H9 (cell line): ENCODE measurements at regions not wholly inside any gene's neighbourhood (a gene's known extent, or its start where the extent isn't known, plus 50 kb on each side); places are given as distances from the start of the nearest gene placed in this dataset.

Experiments used
- DNase-seq: peaks from one replicate; pipeline ENCODE4 v3.0.0-alpha.2; 2017
- H2AFZ ChIP-seq: one replicate; pipeline ENCODE4 v1.6.1; 2013; ENCODE audit warnings: mild to moderate bottlenecking, low read length, control low read depth, moderate library complexity
- H2AK5ac ChIP-seq: 2 replicates; pipeline ENCODE4 v1.6.1; 2013; ENCODE audit warnings: low read length, control low read depth, mixed read lengths; ENCODE audit not compliant: insufficient read length
- H2BK120ac ChIP-seq: one replicate; pipeline ENCODE4 v1.6.1; 2013; ENCODE audit warnings: low read depth, mild to moderate bottlenecking, low read length, control low read depth, inconsistent platforms; ENCODE audit not compliant: poor library complexity, severe bottlenecking
- H2BK12ac ChIP-seq: 2 replicates; pipeline ENCODE4 v1.6.1; 2013; ENCODE audit warnings: low read length, control low read depth, mixed read lengths, low read depth; ENCODE audit not compliant: insufficient read length
- H2BK15ac ChIP-seq: 2 replicates; pipeline ENCODE4 v1.6.1; 2013; ENCODE audit warnings: low read depth, low read length, control low read depth
- H2BK20ac ChIP-seq: one replicate; pipeline ENCODE4 v1.6.1; 2013; ENCODE audit warnings: low read depth, mild to moderate bottlenecking, low read length, control low read depth, inconsistent platforms; ENCODE audit not compliant: poor library complexity, severe bottlenecking
- H2BK5ac ChIP-seq: 2 replicates; pipeline ENCODE4 v1.6.1; 2013; ENCODE audit warnings: low read length, control low read depth, mixed read lengths; ENCODE audit not compliant: insufficient read length
- H3K14ac ChIP-seq: 2 replicates; pipeline ENCODE4 v1.6.1; 2013; ENCODE audit warnings: low read length, control low read depth; ENCODE audit not compliant: insufficient read depth
- H3K18ac ChIP-seq: 2 replicates; pipeline ENCODE4 v1.6.1; 2013; ENCODE audit warnings: low read depth, mild to moderate bottlenecking, mixed read lengths, low read length, control low read depth; ENCODE audit not compliant: insufficient read length
- H3K23ac ChIP-seq: 2 replicates; pipeline ENCODE4 v1.6.1; 2013; ENCODE audit warnings: low read length, control low read depth, mixed read lengths, low read depth; ENCODE audit not compliant: insufficient read length
- H3K23me2 ChIP-seq: 2 replicates; pipeline ENCODE4 v1.6.1; 2013; ENCODE audit warnings: low read depth, mild to moderate bottlenecking, mixed read lengths, low read length, control low read depth; ENCODE audit not compliant: insufficient read length, poor library complexity, severe bottlenecking
- H3K27ac ChIP-seq: 2 replicates; pipeline ENCODE4 v1.5.1; 2013; ENCODE audit warnings: low read length, control low read depth, mixed read lengths, low read depth; ENCODE audit not compliant: insufficient read length
- H3K27me3 ChIP-seq: 2 replicates; pipeline ENCODE4 v1.6.1; 2013; ENCODE audit warnings: low read length, control low read depth, inconsistent platforms; ENCODE audit not compliant: insufficient read depth
- H3K4ac ChIP-seq: 2 replicates; pipeline ENCODE4 v1.6.1; 2013; ENCODE audit warnings: low read depth, mild to moderate bottlenecking, control low read depth, inconsistent platforms, low read length, moderate library complexity
- H3K4me1 ChIP-seq: 2 replicates; pipeline ENCODE4 v1.6.1; 2013; ENCODE audit warnings: low read length, control low read depth, inconsistent platforms; ENCODE audit not compliant: insufficient read depth
- H3K4me2 ChIP-seq: 2 replicates; pipeline ENCODE4 v1.6.1; 2013; ENCODE audit warnings: low read length, control low read depth, mixed read lengths; ENCODE audit not compliant: insufficient read length, insufficient read depth
- H3K56ac ChIP-seq: 2 replicates; pipeline ENCODE4 v1.6.1; 2013; ENCODE audit warnings: low read depth, mild to moderate bottlenecking, mixed read lengths, low read length, control low read depth; ENCODE audit not compliant: insufficient read length
- H3K79me1 ChIP-seq: 2 replicates; pipeline ENCODE4 v1.6.1; 2013; ENCODE audit warnings: low read depth, mild to moderate bottlenecking, moderate library complexity, low read length, control low read depth, inconsistent platforms; ENCODE audit not compliant: insufficient read depth, poor library complexity, severe bottlenecking
- H3K79me2 ChIP-seq: 2 replicates; pipeline ENCODE4 v1.6.1; 2013; ENCODE audit warnings: low read length, control low read depth, inconsistent platforms; ENCODE audit not compliant: insufficient read depth
- H3K9ac ChIP-seq: 2 replicates; pipeline ENCODE4 v1.6.1; 2013; ENCODE audit warnings: low read length, control low read depth, mixed read lengths; ENCODE audit not compliant: insufficient read length; ENCODE audit errors: extremely low read depth
- H3K9me3 ChIP-seq: one replicate; pipeline ENCODE4 v1.6.1; 2013; ENCODE audit warnings: low read depth, low read length, inconsistent platforms; ENCODE audit not compliant: control insufficient read depth
- H3T11ph ChIP-seq: one replicate; pipeline ENCODE4 v1.6.1; 2013; ENCODE audit warnings: mild to moderate bottlenecking, low read length, control low read depth, inconsistent platforms
- H4K20me1 ChIP-seq: one replicate; pipeline ENCODE4 v1.6.1; 2013; ENCODE audit not compliant: control insufficient read depth, insufficient read length, insufficient read depth
- H4K5ac ChIP-seq: 2 replicates; pipeline ENCODE4 v1.6.1; 2013; ENCODE audit warnings: low read depth, mild to moderate bottlenecking, mixed read lengths, low read length, control low read depth; ENCODE audit not compliant: insufficient read length
- H4K8ac ChIP-seq: replicated peaks from 2 replicates; pipeline ENCODE4 v1.6.1; 2013; ENCODE audit warnings: low read length, control low read depth, mixed read lengths, low read depth; ENCODE audit not compliant: insufficient read length
- H4K91ac ChIP-seq: 2 replicates; pipeline ENCODE4 v1.6.1; 2013; ENCODE audit warnings: low read depth, mild to moderate bottlenecking, moderate library complexity, mixed read lengths, low read length, control low read depth; ENCODE audit not compliant: insufficient read length
- H3K27ac Mint-ChIP-seq, 3 experiments: 2 replicates in 2 of 3; 3 replicates in 1 of 3; pipeline ENCODE4 v1.8.0; 2020 to 2021; ENCODE audit warnings: mixed read lengths in 3 of 3, mild to moderate bottlenecking in 1 of 3, moderate library complexity in 1 of 3
- H3K27me3 Mint-ChIP-seq: 2 replicates; pipeline ENCODE4 v1.8.0; 2021; ENCODE audit warnings: low read depth, mild to moderate bottlenecking, moderate library complexity, mixed read lengths
- H3K36me3 Mint-ChIP-seq, 3 experiments: 2 replicates in 2 of 3; 3 replicates in 1 of 3; pipeline ENCODE4 v1.8.0; 2020 to 2021; ENCODE audit warnings: low read depth in 3 of 3, mixed read lengths in 3 of 3; ENCODE audit not compliant: insufficient read depth in 1 of 3
- H3K4me1 Mint-ChIP-seq, 2 experiments: 2 replicates each; pipeline ENCODE4 v1.8.0; 2020; ENCODE audit warnings: mixed read lengths in 2 of 2
- H3K4me3 Mint-ChIP-seq, 2 experiments: 2 replicates in 1 of 2; 3 replicates in 1 of 2; pipeline ENCODE4 v1.8.0; 2020 to 2021; ENCODE audit warnings: mild to moderate bottlenecking in 2 of 2, mixed read lengths in 2 of 2, moderate library complexity in 1 of 2
- H3K9me3 Mint-ChIP-seq, 2 experiments: 2 replicates in 1 of 2; 3 replicates in 1 of 2; pipeline ENCODE4 v1.8.0; 2020; ENCODE audit warnings: mild to moderate bottlenecking in 2 of 2, mixed read lengths in 2 of 2, moderate library complexity in 1 of 2
- CTCF ChIP-seq: fragments of 200-600 bp; sonication (generic); conservative IDR thresholded peaks from 3 replicates; pipeline ENCODE4 v1.8.0; 2021; ENCODE audit warnings: antibody characterized with exemption, mild to moderate bottlenecking
- WGBS: extraction: QIAGEN DNeasy Blood & Tissue Kit; methylation state at CpG from one replicate; pipeline ENCODE4 v1.1.7; 2013; ENCODE audit warnings: missing lambda C conversion rate, low lambda C conversion rate, mixed read lengths; ENCODE audit not compliant: insufficient read length; ENCODE audit errors: extremely low coverage; 5-methylcytosine and 5-hydroxymethylcytosine counted together

GRCh38 chr3:106473576-106474475, 605.0 kb upstream of the CBLB start:
- Histone ChIP-seq H3K23me2 (no peaks in the 10 kb centered on the region), H3K27me3 (no peaks in the 10 kb centered on the region), H3K4ac (no peak overlapping the region), H4K8ac (no peak overlapping the region), H2AK5ac (no peak overlapping the region), H2BK12ac (no peak overlapping the region), H3K4me2 (no peak overlapping the region), H4K91ac (no peak overlapping the region), H2BK120ac (no peak overlapping the region), H2BK20ac (no peak overlapping the region), H3K79me1 (no peaks in the 10 kb centered on the region), H3K27ac (no peak overlapping the region), H4K5ac (no peak overlapping the region), H3K9ac (no peak overlapping the region), H3K9me3 (no peaks in the 10 kb centered on the region), H3K14ac (no peak overlapping the region), H4K20me1 (no peaks in the 10 kb centered on the region), H3T11ph (no peak overlapping the region), H2AFZ (no peak overlapping the region), H2BK15ac (no peak overlapping the region), H2BK5ac (no peak overlapping the region), H3K56ac (no peak overlapping the region), H3K18ac (no peak overlapping the region), H3K79me2 (no peaks in the 10 kb centered on the region), H3K23ac (no peak overlapping the region), H3K4me1 (no peaks in the 10 kb centered on the region)
- no peaks in the 10 kb centered on the region for H3K27me3 Mint-ChIP-seq
- H3K4me1 Mint-ChIP-seq, result no peaks in the 10 kb centered on the region
- TF ChIP-seq CTCF, result no peak
- no CpG with 5 or more reads among the region's 7 CpGs for WGBS
- peaks cover 4 to 8% of the 10 kb centered on the region in 2 experiments for H3K9me3 Mint-ChIP-seq
- no peak for DNase-seq
- H3K36me3 Mint-ChIP-seq, result peaks cover 0 to 9% (median 3%) of the 10 kb centered on the region in 3 experiments; a peak in 3 of 7 replicates
- H3K4me3 Mint-ChIP-seq, result no peak overlapping the region
- no peak overlapping the region for H3K27ac Mint-ChIP-seq
